ENCODE measurements at regions not wholly inside any gene's neighbourhood (a gene's known extent, or its start where the extent isn't known, plus 50 kb on each side); places are given as distances from the start of the nearest gene placed in this dataset.
"Not testable (repeated sequence)": the region's sequence is repeated elsewhere in the genome, so short reads cannot be mapped to it uniquely, and the experiment has no call there.

DNA sequence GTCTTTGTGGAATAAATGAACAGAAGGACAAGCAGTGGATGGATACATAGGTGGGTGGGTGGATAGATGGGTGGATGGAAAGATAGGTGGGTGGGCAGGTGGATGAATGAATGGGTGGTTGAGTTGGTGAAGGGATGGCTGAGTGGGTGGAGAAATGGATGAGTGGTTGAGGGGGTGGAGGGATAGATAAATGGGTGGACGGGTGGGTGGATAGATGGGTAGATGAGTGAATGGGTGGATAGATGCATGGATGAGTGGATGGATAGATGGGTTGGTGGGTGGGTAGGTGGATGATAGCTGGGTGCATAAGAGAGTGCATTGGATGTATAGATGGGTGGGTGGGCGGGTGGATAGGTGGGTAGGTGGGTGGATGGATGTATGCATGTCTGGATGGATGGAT, 63.5 kb downstream of the UNC93B1 start:
- in situ Hi-C loops (cut with MboI; ENCODE audit: low pct_unique_long_range_greater_than_20kb, low sequenced_read_pairs); DNase-seq: not testable (repeated sequence)

DNA sequence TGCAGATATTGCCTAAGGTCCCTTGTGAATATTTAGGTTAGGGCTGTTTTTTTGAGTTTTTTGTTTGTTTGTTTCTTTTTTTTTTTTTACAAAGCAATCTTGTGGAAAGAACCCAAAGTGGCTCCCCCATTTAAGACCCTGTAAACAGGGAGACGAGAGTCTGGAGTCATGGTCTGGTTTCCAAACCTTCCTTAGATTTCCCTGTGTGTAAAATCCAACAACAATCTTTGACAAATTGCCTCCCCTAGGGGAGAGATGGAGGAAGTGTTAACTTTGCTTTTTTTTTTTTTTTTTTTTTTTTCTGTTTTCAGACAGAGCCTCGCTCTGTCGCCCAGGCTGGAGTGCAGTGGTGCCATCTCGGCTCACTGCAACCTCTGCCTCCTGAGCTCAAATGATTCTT, 64.9 kb downstream of the UNC93B1 start:
- in situ Hi-C loops (cut with MboI; ENCODE audit: low pct_unique_long_range_greater_than_20kb, low sequenced_read_pairs); DNase-seq: not testable (repeated sequence)

DNA sequence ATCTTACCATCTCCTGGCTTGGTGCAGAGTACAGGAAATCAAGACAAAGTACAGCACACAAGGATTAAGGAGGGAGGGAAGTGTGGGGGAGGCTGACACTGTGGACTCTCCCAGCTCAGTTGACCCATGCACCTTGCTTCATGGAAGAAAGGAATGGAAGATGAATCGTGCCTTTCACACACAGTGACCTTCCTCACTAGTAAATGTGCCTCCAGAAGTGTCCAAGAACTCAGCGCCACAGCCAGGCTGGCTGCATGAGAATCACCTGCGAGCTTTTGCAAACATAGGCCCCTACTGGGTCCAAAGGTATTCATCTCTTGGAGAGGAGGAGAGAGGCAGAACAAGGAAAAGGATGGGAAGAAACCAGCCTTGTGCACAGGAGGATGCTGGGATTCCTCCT, 65.5 kb downstream of the UNC93B1 start:
- DNase-seq; in situ Hi-C loops (cut with MboI; ENCODE audit: low pct_unique_long_range_greater_than_20kb, low sequenced_read_pairs): not testable (repeated sequence)

DNA sequence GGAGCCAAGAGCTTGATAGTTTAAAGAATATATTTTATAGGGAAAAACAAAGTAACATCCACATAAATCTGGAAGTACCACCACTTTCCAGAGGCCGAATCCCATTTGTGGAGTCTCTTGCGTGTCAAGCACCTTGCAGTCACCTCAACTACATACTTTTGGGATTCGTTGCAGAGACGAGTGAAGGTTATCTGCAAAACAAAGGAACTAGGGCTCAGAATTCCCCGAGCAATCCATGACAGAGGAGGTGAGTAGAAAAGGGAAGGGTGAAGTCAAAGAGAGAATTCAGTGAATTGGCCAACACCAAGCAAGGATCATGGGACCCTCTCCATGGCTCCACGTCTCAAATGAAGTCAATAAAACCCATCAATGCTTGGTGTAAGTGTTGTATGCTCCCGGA, 80.3 kb downstream of the UNC93B1 start:
- DNase-seq; in situ Hi-C loops (cut with MboI; ENCODE audit: low pct_unique_long_range_greater_than_20kb, low sequenced_read_pairs): not testable (repeated sequence)

DNA sequence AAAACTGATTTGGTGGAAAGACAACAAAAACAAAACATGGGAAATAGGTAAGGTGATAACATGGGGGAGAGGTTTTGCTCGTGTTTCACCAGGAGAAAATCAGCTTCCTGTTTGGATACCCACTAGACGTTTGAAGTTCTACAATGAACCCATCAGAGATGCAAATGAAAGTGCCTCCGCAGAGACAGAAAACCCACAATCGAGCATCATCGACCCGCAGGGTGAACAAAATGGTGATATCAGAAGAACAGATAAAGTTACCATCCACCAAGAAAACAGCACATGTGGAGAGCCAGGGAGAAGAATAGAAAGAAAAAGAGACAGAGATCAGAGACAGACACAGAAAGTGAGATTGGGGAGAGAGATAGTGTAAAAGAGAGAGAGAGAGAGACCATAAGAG, 83.4 kb downstream of the UNC93B1 start:
- in situ Hi-C loops (cut with MboI; ENCODE audit: low pct_unique_long_range_greater_than_20kb, low sequenced_read_pairs); DNase-seq: not testable (repeated sequence)

DNA sequence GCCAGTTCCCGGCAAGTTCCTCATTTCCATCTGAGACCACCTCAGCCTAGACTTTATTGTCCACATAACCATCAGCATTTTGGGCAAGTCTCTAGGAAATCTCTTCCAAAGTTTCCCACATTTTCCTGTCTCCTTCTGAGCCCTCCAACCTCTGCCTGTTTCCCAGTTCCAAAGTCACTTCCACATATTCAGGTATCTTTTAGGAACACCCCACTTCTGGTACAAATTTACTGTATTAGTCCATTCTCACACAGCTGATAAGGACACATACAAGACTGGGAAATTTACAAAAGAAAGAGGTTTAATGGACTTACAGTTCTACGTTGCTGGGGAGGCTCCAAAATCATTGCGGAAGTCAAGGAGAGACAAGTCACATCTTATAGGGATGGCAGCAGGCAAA, 91.7 kb downstream of the UNC93B1 start:
- DNase-seq; in situ Hi-C loops (cut with MboI; ENCODE audit: low pct_unique_long_range_greater_than_20kb, low sequenced_read_pairs): not testable (repeated sequence)

DNA sequence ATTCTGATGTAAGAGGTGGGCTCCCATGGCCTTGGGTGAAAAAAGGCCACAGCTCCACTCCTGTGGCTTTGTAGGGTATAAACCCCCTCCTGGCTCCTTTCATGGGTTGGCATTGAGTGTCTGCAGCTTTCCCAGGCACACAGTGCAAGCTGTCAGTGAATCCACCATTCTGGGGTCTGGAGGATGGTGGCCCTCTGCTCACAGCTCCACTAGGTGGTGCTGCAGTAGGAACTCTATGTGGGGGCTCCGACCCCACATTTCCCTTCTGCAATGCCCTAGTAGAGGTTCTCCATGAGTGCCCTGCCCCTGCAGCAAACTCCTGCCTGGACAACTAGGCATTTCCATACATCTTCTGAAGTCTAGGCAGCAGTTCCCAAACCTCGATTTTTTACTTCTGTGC, 92.7 kb downstream of the UNC93B1 start:
- in situ Hi-C loops (cut with MboI; ENCODE audit: low pct_unique_long_range_greater_than_20kb, low sequenced_read_pairs); DNase-seq: not testable (repeated sequence)

DNA sequence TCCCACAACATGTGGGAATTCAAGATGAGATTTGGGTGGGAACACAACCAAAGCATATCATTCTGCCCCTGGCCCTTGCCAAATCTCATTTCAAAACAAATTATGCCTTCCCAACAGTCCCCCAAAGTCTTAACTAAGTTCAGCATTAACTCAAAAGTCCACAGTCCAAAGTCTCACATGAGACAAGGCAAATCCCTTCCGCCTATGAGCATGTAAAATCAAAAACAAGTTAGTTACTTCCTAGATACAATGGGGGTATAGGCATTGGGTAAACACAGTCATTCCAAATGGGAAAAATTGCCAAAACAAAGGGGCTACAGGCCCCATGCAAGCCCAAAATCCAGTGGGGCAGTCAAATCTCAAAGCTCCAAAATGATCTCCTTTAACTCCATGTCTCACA, 93.1 kb downstream of the UNC93B1 start:
- DNase-seq; in situ Hi-C loops (cut with MboI; ENCODE audit: low pct_unique_long_range_greater_than_20kb, low sequenced_read_pairs): not testable (repeated sequence)

DNA sequence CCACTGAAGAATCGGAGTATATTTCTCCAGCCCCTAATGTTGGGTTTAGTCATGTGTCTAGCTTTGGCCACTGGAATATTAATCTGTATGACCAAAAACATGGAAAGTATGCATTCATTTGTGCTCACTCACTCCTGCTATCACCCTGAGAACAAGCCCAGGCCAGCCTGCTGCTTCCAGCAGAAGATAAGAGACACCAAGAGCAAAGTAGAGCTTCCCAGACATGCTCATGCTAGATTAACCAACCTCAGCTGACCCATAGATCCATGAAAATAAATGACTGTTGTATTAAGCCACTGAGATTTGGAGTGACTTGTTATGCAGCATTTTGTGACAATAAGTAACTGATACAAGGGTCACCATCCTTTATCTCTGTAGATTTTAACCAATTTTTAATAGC, 96.9 kb downstream of the UNC93B1 start:
- in situ Hi-C loops (cut with MboI; ENCODE audit: low pct_unique_long_range_greater_than_20kb, low sequenced_read_pairs); DNase-seq: not testable (repeated sequence)

DNA sequence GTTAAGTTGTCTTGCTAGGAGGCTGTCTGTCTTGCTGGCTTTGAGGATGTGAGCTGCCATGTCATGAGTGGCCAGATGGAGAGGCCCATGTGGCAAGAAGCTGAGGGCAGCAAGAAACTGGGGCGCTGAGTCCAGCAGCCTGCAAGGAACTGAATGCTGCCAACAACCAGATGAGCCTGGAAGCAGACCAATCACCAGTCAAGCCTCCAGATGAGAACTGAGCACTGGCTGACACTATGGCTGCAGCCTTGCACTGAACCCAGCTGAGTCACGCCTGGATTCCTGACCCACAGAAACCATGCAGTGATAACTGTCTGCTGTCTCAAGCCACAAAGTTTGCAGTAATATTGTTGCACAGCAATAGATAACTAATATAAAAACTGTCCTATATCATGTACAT, 104.4 kb downstream of the UNC93B1 start:
- DNase-seq; in situ Hi-C loops (cut with MboI; ENCODE audit: low pct_unique_long_range_greater_than_20kb, low sequenced_read_pairs): not testable (repeated sequence)

DNA sequence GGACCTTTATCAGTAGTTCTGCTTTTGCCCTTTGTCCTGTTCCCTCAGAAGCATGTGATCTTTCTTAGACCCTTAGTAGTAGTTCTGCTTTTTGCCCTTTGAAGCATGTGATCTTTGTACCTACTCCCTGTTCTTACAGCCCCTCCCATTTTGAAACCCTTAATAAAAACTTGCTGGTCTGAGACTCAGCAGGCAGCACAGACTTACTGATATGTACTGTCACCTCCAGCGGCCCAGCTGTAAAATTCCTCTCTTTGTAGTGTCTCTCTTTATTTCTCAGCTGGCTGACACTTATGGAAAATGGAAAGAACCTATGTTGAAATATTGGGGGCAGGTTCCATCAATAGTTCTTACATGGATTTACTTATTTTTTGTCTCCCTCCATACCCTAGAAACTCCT, 110.4 kb downstream of the UNC93B1 start:
- in situ Hi-C loops (cut with MboI; ENCODE audit: low pct_unique_long_range_greater_than_20kb, low sequenced_read_pairs), result not testable (repeated sequence)

DNA sequence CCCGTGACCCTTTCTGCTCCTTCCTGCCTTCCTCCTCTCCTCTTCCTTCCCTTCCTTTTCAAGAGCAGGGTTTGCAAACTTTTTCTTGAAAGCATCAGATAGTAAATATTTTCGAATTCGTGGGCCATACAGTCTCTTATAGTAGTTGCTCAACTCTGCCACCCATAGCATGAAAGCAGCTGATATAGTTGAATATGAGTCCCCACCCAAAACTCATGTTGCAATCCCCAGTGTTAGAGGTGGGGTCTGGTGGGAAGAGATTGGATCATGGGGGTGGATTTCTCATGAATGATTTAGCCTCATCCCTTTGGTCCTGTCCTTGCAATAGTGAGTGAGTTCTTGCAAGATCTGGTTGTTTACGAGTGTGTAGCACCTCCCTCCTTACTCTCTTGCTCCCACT, 114.3 kb downstream of the UNC93B1 start:
- in situ Hi-C loops (cut with MboI; ENCODE audit: low pct_unique_long_range_greater_than_20kb, low sequenced_read_pairs), result not testable (repeated sequence)

More for the DNA sequence above, 110.4 kb downstream of the UNC93B1 start:
- not testable (repeated sequence) for DNase-seq

DNA sequence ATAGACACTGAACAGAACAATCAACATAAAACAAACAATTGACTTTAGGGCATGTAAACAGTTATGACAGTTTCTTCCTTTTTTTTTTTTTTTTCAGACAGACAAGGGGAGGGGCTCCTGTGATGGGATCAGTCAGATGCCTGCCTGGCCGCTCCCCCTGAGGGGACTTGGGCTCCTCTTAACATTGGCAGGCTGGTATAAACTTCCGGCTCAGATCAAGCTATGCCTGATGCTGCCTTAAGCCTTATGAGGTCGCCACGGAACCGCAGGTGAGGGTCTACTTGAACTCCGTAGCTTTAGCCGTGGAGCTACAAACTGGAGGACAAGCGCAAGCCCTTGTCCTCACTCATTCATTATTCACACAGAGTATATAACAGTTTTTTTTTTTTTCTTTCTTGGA, 115.8 kb downstream of the UNC93B1 start:
- DNase-seq; in situ Hi-C loops (cut with MboI; ENCODE audit: low pct_unique_long_range_greater_than_20kb, low sequenced_read_pairs): not testable (repeated sequence)

More for the DNA sequence above, 114.3 kb downstream of the UNC93B1 start:
- DNase-seq, result not testable (repeated sequence)

DNA sequence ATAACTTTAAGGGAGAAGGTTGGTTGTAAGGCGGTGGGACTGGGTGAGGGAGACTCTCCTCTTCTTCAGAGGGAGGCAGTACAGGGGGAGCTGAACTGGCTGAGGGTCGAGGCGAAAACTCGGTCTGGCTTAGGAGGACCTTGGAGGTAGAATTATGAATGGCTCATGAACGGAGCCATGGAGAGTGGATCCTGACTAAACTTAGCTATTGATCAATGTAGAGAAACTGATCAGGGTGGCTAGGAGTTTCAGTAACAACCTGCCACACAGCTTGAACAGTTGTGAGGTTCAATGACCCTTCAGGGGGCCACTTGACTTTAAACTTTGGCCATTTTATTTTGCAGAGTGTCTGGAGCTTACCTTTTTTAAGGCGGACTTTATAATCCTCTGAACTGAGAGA, 117.2 kb downstream of the UNC93B1 start:
- in situ Hi-C loops (cut with MboI; ENCODE audit: low pct_unique_long_range_greater_than_20kb, low sequenced_read_pairs); DNase-seq: not testable (repeated sequence)

DNA sequence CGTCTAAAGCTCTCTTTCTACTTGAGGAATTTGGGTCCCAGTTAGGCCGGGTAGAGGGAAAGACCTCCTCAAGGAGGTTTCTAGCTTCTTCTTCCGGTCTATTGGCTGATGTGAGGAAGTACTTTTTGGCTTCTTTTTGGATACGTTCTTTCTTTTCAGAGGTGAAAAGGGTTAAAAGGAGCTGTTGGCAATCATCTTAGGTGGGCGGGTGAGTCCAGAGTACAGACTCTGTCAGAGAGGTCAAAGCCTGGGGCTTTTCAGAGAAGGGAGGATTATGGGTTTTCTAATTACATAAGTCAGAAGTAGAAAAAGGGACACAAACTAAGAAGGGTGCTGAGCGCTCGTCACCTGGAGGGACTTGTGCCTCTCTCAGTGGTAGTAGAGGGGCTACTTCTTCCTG, 117.7 kb downstream of the UNC93B1 start:
- DNase-seq; in situ Hi-C loops (cut with MboI; ENCODE audit: low pct_unique_long_range_greater_than_20kb, low sequenced_read_pairs): not testable (repeated sequence)

DNA sequence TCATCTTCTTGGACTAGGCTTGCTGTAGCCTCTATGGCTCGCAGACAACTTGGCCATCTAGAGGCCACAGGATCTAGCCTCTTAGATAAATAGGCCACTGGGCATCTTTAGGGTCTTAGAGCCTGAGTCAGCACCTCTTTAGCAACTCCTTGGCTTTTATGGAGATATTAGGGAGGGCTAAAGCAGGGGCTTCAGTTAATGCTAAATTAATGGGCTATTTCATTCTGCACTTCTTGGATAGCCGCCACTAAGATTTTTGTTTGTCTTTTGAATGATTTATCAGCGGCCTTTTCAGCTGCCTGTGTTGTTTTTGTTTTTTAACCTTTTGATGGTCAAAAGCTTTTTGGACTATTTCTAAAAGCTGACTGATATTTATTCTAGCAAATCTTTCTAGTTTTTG, 118.3 kb downstream of the UNC93B1 start:
- in situ Hi-C loops (cut with MboI; ENCODE audit: low pct_unique_long_range_greater_than_20kb, low sequenced_read_pairs); DNase-seq: not testable (repeated sequence)

DNA sequence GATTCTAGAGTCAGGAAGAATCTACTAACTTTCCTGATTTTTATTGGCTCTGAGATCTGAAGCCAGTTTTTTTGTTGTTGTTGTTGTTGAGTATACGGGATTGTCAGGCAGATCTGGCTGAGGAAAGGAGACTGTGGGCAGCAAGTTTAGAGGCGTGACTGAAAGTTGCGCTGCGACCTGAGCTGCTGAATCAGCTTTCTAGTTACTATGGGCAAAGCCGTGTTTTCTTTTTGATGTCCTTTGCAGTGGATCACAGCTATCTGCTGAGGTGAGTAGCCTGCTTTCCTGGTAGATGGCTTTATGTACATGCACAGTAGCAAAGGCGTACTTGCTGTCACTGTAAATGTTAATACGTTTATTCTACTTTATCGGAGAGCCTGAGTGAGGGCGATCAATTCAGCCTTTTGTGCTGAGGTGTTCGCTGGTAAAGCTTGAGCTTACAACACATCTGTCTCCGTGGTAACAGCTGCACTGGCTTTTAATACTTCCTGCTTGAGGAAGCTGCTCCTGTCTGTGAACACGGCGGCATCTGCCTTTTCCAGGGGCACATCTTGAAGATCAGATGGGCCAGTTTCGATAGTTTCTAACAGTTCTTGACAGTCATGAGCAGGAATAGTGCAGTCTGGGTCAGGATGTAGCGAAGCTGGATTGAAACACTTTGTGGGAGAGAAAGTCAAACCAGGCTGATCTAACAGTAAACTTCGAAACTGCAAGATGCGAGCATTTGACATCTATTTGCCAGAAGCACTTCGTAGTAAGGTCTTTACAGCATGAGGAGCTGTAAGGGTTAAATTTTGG, 118.9 kb downstream of the UNC93B1 start:
- in situ Hi-C loops (cut with MboI; ENCODE audit: low pct_unique_long_range_greater_than_20kb, low sequenced_read_pairs), result not testable (repeated sequence)

DNA sequence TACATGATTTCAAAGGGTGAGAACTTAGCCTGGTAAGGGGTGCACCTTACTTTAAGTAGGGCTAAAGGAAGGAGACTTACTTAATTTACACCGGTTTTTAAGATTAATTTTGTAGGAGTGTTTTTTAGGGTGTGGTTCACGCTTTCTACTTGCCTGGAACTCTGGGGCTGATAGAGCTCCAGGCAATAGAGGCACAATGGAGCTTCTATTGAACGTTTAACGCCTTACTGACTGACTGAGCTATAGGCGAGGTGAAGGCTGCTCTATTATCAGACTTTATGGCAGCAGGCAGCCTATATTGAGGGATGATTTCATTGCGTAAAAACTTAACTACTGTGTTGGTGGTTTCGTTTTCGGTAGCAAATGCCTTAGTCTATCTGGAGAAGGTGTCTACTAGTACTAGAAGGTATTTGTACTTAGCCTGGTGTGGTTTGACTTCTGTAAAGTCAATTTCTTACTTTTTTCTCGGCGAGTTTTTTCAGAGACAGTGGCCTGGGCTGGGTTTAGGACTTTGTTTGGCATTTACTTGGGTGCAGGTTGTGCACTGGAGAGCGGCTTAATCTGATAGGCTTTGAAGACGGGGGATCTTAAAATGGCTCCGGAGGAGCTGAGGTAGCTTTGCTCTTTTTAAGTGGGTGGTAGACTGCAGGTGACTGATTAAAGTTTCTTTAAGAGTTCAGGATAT, 119.7 kb downstream of the UNC93B1 start:
- DNase-seq; in situ Hi-C loops (cut with MboI; ENCODE audit: low pct_unique_long_range_greater_than_20kb, low sequenced_read_pairs): not testable (repeated sequence)

More for the DNA sequence above, 118.9 kb downstream of the UNC93B1 start:
- not testable (repeated sequence) for DNase-seq

DNA sequence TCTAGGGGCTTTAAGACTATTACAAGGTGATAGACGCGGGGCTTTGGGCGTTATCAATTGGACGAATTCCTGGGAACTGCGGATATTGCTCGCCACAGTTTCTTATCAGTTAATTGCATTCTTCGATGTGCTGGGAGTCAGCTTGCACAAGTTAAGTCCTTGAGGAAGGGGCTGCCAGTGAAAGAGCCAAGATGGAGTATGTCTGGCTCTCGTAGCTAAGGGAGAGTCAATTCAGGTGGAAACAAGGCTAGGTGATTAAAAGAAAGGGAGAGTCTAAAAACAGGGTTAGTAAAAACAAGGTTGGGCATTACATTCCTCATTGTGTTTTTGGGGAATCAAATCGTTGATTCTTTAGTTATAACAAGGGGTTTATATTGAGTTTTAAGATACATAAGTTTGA, 121.6 kb downstream of the UNC93B1 start:
- in situ Hi-C loops (cut with MboI; ENCODE audit: low pct_unique_long_range_greater_than_20kb, low sequenced_read_pairs); DNase-seq: not testable (repeated sequence)

DNA sequence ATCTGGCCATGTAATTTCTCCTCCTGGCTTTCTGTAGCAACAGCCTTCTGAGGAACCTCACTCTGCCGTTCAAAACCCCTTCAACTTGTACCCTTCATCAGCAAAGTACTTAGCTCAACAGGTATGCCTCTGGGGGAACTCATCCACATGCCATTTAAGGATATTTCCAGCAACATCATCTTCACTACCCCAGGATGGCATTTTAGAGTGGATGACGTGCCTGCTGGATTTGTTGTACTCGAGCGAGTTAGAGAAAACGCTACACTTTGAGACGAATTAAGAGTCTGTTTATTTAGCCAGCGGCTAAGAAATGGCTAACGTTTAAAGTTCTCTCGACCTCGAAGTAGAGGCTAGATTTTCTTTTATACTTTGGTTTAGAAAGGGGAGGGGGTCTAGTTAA, 122.1 kb downstream of the UNC93B1 start:
- DNase-seq; in situ Hi-C loops (cut with MboI; ENCODE audit: low pct_unique_long_range_greater_than_20kb, low sequenced_read_pairs): not testable (repeated sequence)
